ENCODE measurements at regions not wholly inside any gene's neighbourhood (a gene's known extent, or its start where the extent isn't known, plus 50 kb on each side); places are given as distances from the start of the nearest gene placed in this dataset.

GRCh38 chr5:44932922-44933585, 124.3 kb downstream of the MRPS30 start:
- Histone ChIP-seq H3K27me3 (ENCODE audit: insufficient read depth in 3 of 3, low read length in 2 of 3) (no peaks in the 10 kb centered on the region), H3K4me3 (no peak overlapping the region), H3K9me3 (peaks cover 2% of the 10 kb centered on the region), H3K4me1 (no peaks in the 10 kb centered on the region), H3K27ac (no peak overlapping the region), H3K36me3 (ENCODE audit: insufficient read depth in 1 of 2, low read depth in 1 of 2) (no peaks in the 10 kb centered on the region)
- 88 to 93% (median 89%) methylated on average over 3 of the region's 3 CpGs for WGBS, 3 donors
- intact Hi-C loops (cut with DNase I): no loop called here
- ATAC-seq (no peak), DNase-seq (no peak)
- TF ChIP-seq, protein P1, sequence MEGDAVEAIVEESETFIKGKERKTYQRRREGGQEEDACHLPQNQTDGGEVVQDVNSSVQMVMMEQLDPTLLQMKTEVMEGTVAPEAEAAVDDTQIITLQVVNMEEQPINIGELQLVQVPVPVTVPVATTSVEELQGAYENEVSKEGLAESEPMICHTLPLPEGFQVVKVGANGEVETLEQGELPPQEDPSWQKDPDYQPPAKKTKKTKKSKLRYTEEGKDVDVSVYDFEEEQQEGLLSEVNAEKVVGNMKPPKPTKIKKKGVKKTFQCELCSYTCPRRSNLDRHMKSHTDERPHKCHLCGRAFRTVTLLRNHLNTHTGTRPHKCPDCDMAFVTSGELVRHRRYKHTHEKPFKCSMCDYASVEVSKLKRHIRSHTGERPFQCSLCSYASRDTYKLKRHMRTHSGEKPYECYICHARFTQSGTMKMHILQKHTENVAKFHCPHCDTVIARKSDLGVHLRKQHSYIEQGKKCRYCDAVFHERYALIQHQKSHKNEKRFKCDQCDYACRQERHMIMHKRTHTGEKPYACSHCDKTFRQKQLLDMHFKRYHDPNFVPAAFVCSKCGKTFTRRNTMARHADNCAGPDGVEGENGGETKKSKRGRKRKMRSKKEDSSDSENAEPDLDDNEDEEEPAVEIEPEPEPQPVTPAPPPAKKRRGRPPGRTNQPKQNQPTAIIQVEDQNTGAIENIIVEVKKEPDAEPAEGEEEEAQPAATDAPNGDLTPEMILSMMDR (IDR thresholded peaks at IDR 0.05): no peak

DNA sequence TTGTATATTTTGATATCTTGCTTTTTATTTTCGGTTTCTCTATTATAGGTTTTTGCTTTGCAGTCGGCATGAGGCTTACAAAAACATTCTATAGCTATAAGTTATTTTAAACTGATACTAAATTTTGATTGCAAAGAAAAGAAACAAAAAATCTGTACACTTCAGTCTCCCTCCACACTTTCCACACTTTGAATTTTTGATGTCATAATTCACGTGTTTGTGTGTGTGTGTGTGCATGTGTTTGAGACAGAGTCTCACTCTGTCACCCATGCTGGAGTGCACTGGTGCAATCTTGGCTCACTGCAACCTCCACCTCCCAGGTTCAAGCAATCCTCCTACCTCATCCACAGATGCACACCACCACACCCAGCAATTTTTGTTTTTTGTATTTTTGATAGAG, 124.9 kb downstream of the MRPS30 start:
- ATAC-seq: no peak
- no peaks in the 10 kb centered on the region for H3K27me3 ChIP-seq (ENCODE audit: insufficient read depth in 3 of 3, low read length in 2 of 3)
- no peak overlapping the region for H3K27ac ChIP-seq
- no peak overlapping the region for H3K4me3 ChIP-seq
- no peaks in the 10 kb centered on the region for H3K36me3 ChIP-seq (ENCODE audit: insufficient read depth in 1 of 2, low read depth in 1 of 2)
- TF ChIP-seq, protein P1 (IDR thresholded peaks at IDR 0.05): no peak
- WGBS, 3 donors: 67 to 79% (median 73%) methylated on average over 3 of the region's 3 CpGs
- H3K9me3 ChIP-seq: peaks cover 2% of the 10 kb centered on the region
- intact Hi-C loops (cut with DNase I): no loop called here
- no peaks in the 10 kb centered on the region for H3K4me1 ChIP-seq
- DNase-seq: no peak

GRCh38 chr5:44935262-44935661, 126.5 kb downstream of the MRPS30 start:
- Histone ChIP-seq H3K27me3 (ENCODE audit: insufficient read depth in 3 of 3, low read length in 2 of 3) (no peaks in the 10 kb centered on the region), H3K27ac (no peak overlapping the region), H3K9me3 (peaks cover 2% of the 10 kb centered on the region), H3K4me1 (no peaks in the 10 kb centered on the region), H3K4me3 (no peak overlapping the region), H3K36me3 (ENCODE audit: insufficient read depth in 1 of 2, low read depth in 1 of 2) (no peaks in the 10 kb centered on the region)
- ATAC-seq: no peak
- WGBS, 3 donors: 80 to 100% (median 88%) methylated on average over 1 of the region's 1 CpG
- TF ChIP-seq, protein P1 (IDR thresholded peaks at IDR 0.05): no peak
- intact Hi-C loops (cut with DNase I): no loop called here
- DNase-seq: no peak

DNA sequence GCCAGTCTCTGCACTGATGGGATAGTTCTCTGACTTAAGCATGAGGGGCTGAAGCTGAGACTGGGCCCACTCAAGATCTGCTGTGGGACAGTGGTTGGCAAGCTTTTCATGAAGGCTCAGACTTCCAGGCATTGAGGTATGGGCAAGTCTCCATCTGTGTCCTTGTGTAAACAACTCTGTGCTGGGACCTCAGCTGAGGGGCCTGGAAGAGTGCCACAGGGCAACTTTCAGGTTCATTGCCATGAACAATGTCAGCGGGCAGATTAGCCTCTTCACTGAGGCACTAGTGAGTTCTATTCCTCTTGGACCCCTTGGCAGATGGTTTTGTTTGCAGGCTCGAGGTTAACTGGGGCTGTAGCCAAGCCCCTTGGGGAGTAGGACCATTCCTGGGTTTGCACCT, 127.1 kb downstream of the MRPS30 start:
- no peaks in the 10 kb centered on the region for H3K4me1 ChIP-seq
- H3K9me3 ChIP-seq: peaks cover 2% of the 10 kb centered on the region
- H3K4me3 ChIP-seq: no peak overlapping the region
- TF ChIP-seq, protein P1 (IDR thresholded peaks at IDR 0.05): no peak
- ATAC-seq (no peak), DNase-seq (no peak)
- no peaks in the 10 kb centered on the region for H3K27me3 ChIP-seq (ENCODE audit: insufficient read depth in 3 of 3, low read length in 2 of 3)
- intact Hi-C loops (cut with DNase I): no loop called here
- H3K27ac ChIP-seq: no peak overlapping the region
- H3K36me3 ChIP-seq (ENCODE audit: insufficient read depth in 1 of 2, low read depth in 1 of 2): no peaks in the 10 kb centered on the region
- 51 to 68% (median 63%) methylated on average over 2 of the region's 2 CpGs for WGBS, 3 donors

GRCh38 chr5:44942524-44943001, 133.8 kb downstream of the MRPS30 start:
- H3K9me3 ChIP-seq: no peaks in the 10 kb centered on the region
- whole genome bisulfite sequencing, 3 donors: 45 to 52% (median 45%) methylated on average over 4 of the region's 4 CpGs
- intact Hi-C loops (cut with DNase I): no loop called here
- ATAC-seq (no peak), DNase-seq (no peak)
- no peak overlapping the region for H3K4me3 ChIP-seq
- no peaks in the 10 kb centered on the region for H3K4me1 ChIP-seq
- H3K36me3 ChIP-seq (ENCODE audit: insufficient read depth in 1 of 2, low read depth in 1 of 2): no peaks in the 10 kb centered on the region
- no peak overlapping the region for H3K27ac ChIP-seq
- no peaks in the 10 kb centered on the region for H3K27me3 ChIP-seq (ENCODE audit: insufficient read depth in 3 of 3, low read length in 2 of 3)
- TF ChIP-seq, protein P1 (IDR thresholded peaks at IDR 0.05): no peak

All from psoas muscle (tissue), 7 donors.